Neural progenitor cell (in vitro differentiated cells): ENCODE measurements at regions not wholly inside any gene's neighbourhood (a gene's known extent, or its start where the extent isn't known, plus 50 kb on each side); places are given as distances from the start of the nearest gene placed in this dataset.

Experiments
- CTCF ChIP-seq: fragments of 200-600 bp; sonication (generic); IDR thresholded peaks from 2 replicates; pipeline ENCODE4 v1.5.1; 2017; ENCODE audit warnings: antibody characterized with exemption, mild to moderate bottlenecking
- EZH2 ChIP-seq: fragments of 200-600 bp; sonication (generic); IDR thresholded peaks from 2 replicates; pipeline ENCODE4 v1.6.1; 2017; ENCODE audit warnings: antibody characterized with exemption, mild to moderate bottlenecking, moderate library complexity

- TF ChIP-seq CTCF (no peak), EZH2 (no peak)
These were observed 355.1 kb downstream of the LIG4 start for GRCh38 chr13:107860284-107860683.
